CD4-positive, alpha-beta T cell (primary cell): ENCODE measurements at regions not wholly inside any gene's neighbourhood (a gene's known extent, or its start where the extent isn't known, plus 50 kb on each side); places are given as distances from the start of the nearest gene placed in this dataset.

Source experiments
- ATAC-seq: fragments of 200-7000 bp; cut with Tn5 transposase; one replicate; pipeline ENCODE4 v1.10.0; 2022; ENCODE audit warnings: mild to moderate bottlenecking; ENCODE audit not compliant: poor library complexity
- CTCF ChIA-PET: fragments of 350-600 bp; sonication (Branson Sonifier 250); formaldehyde crosslinking; loops from one replicate; lab custom pipeline; 2021; ENCODE audit warnings: antibody characterized with exemption, inconsistent platforms; lab: Charles Lee
- POLR2A ChIA-PET: fragments of 350-600 bp; sonication (Branson Sonifier 250); formaldehyde crosslinking; loops from one replicate; lab custom pipeline; 2021; ENCODE audit warnings: antibody characterized with exemption, inconsistent platforms; lab: Charles Lee
- DNase-seq, 14 experiments: peaks; one replicate each; pipeline ENCODE4 v3.0.0-alpha.2; 2013 to 2020; ENCODE audit warnings: mixed read lengths in 2 of 14
- H3K27ac ChIP-seq, 2 donors: one replicate each; pipeline versions ENCODE4 v1.5.1 to v1.7.0; 2013; ENCODE audit warnings: low read length in 2 of 2, low read depth in 1 of 2, mild to moderate bottlenecking in 1 of 2
- H3K27me3 ChIP-seq, 2 experiments: 1 replicate in 1 of 2; 2 replicates in 1 of 2; pipeline versions ENCODE4 v1.6.1 to v1.7.0; 2013; ENCODE audit warnings: low read length in 2 of 2, control low read depth in 1 of 2, mild to moderate bottlenecking in 1 of 2, moderate library complexity in 1 of 2; ENCODE audit not compliant: insufficient read depth in 2 of 2, control insufficient read depth in 1 of 2
- H3K36me3 ChIP-seq: one replicate; pipeline ENCODE4 v1.6.1; 2013; ENCODE audit warnings: low read length, control low read depth; ENCODE audit not compliant: insufficient read depth
- H3K4me1 ChIP-seq: one replicate; pipeline ENCODE4 v1.6.1; 2013; ENCODE audit warnings: low read length, control low read depth; ENCODE audit not compliant: insufficient read depth
- H3K4me3 ChIP-seq: one replicate; pipeline ENCODE4 v1.5.1; 2013; ENCODE audit warnings: mild to moderate bottlenecking, low read length, moderate library complexity
- H3K9me3 ChIP-seq, 2 experiments: 1 replicate in 1 of 2; 2 replicates in 1 of 2; pipeline versions ENCODE4 v1.6.1 to v1.7.0; 2013; ENCODE audit warnings: low read length in 2 of 2, mild to moderate bottlenecking in 2 of 2, control low read depth in 1 of 2, moderate library complexity in 1 of 2; ENCODE audit not compliant: control insufficient read depth in 1 of 2, insufficient read depth in 1 of 2
- H3K27ac Mint-ChIP-seq: one replicate; pipeline ENCODE4 v1.8.0; 2020; ENCODE audit warnings: mixed read lengths
- H3K27me3 Mint-ChIP-seq: one replicate; pipeline ENCODE4 v1.8.0; 2021; ENCODE audit warnings: mixed read lengths
- H3K36me3 Mint-ChIP-seq: one replicate; pipeline ENCODE4 v1.8.0; 2021; ENCODE audit warnings: low read depth, mixed read lengths
- H3K4me1 Mint-ChIP-seq: one replicate; pipeline ENCODE4 v1.8.0; 2021; ENCODE audit warnings: low read depth, mixed read lengths
- H3K4me3 Mint-ChIP-seq: one replicate; pipeline ENCODE4 v1.8.0; 2020; ENCODE audit warnings: mild to moderate bottlenecking, mixed read lengths
- H3K9me3 Mint-ChIP-seq: one replicate; pipeline ENCODE4 v1.8.0; 2020; ENCODE audit warnings: mixed read lengths
- CTCF ChIP-seq: fragments of 200-600 bp; IDR thresholded peaks from one replicate; pipeline ENCODE4 v1.8.0; 2022; ENCODE audit warnings: antibody characterized with exemption, mild to moderate bottlenecking
- intact Hi-C, 2 experiments: fragments of 100-400 bp; cut with DNase I in 1 of 2; cut with micrococcal nuclease in 1 of 2; formaldehyde crosslinking; loops; one replicate each; pipeline versions ENCODE4 v1.15.1 to v1.9.0; 2023 to 2025; cut with DNase I, micrococcal nuclease

GRCh38 chr4:136457004-136457403, 1075.3 kb downstream of the PCDH18 start:
- Mint-ChIP-seq H3K36me3 (no peaks in the 10 kb centered on the region), H3K9me3 (no peaks in the 10 kb centered on the region), H3K27ac (no peak overlapping the region), H3K27me3 (no peaks in the 10 kb centered on the region), H3K4me1 (no peaks in the 10 kb centered on the region), H3K4me3 (no peak overlapping the region)
- Histone ChIP-seq H3K9me3 (peaks cover 0 to 21% of the 10 kb centered on the region in 2 experiments), H3K4me3 (no peak overlapping the region), H3K27me3 (no peaks in the 10 kb centered on the region), H3K36me3 (no peaks in the 10 kb centered on the region), H3K27ac (no peak overlapping the region), H3K4me1 (no peaks in the 10 kb centered on the region)
- ChIA-PET POLR2A (no interaction called here), CTCF (no interaction called here)
- no peak for TF ChIP-seq CTCF
- ATAC-seq (no peak), DNase-seq (no peak)
- intact Hi-C loops = no loop called here

GRCh38 chr4:136443006-136443405, 1089.3 kb downstream of the PCDH18 start:
- CTCF ChIA-PET = no interaction called here
- no peak for TF ChIP-seq CTCF

GRCh38 chr4:136442447-136442846, 1089.8 kb downstream of the PCDH18 start:
- Histone ChIP-seq H3K27ac (no peak overlapping the region), H3K4me1 (no peaks in the 10 kb centered on the region), H3K27me3 (no peaks in the 10 kb centered on the region), H3K36me3 (no peaks in the 10 kb centered on the region), H3K4me3 (no peak overlapping the region), H3K9me3 (peaks cover 0 to 17% of the 10 kb centered on the region in 2 experiments)
- no peak overlapping the region for H3K4me3 Mint-ChIP-seq
- DNase-seq = no peak
- ChIA-PET POLR2A (no interaction called here), CTCF (no interaction called here)
- H3K9me3 Mint-ChIP-seq = no peaks in the 10 kb centered on the region
- no peaks in the 10 kb centered on the region for H3K36me3 Mint-ChIP-seq
- intact Hi-C loops = no loop called here
- TF ChIP-seq CTCF = no peak
- H3K4me1 Mint-ChIP-seq = no peaks in the 10 kb centered on the region
- H3K27ac Mint-ChIP-seq = no peak overlapping the region
- ATAC-seq = no peak
- no peaks in the 10 kb centered on the region for H3K27me3 Mint-ChIP-seq

More at GRCh38 chr4:136443006-136443405, 1089.3 kb downstream of the PCDH18 start:
- intact Hi-C loops = no loop called here
- H3K36me3 Mint-ChIP-seq = no peaks in the 10 kb centered on the region
- H3K27ac Mint-ChIP-seq = no peak overlapping the region
- H3K27me3 Mint-ChIP-seq = no peaks in the 10 kb centered on the region
- H3K4me3 Mint-ChIP-seq = no peak overlapping the region
- H3K36me3 ChIP-seq = no peaks in the 10 kb centered on the region
- no peaks in the 10 kb centered on the region for H3K9me3 Mint-ChIP-seq
- H3K27ac ChIP-seq = no peak overlapping the region
- POLR2A ChIA-PET = no interaction called here
- ATAC-seq (no peak), DNase-seq (no peak)
- H3K4me1 Mint-ChIP-seq = no peaks in the 10 kb centered on the region
- H3K4me1 ChIP-seq = no peaks in the 10 kb centered on the region
- peaks cover 0 to 17% of the 10 kb centered on the region in 2 experiments for H3K9me3 ChIP-seq
- H3K27me3 ChIP-seq = no peaks in the 10 kb centered on the region
- no peak overlapping the region for H3K4me3 ChIP-seq
